Panc1 (cell line): ENCODE measurements at regions not wholly inside any gene's neighbourhood (a gene's known extent, or its start where the extent isn't known, plus 50 kb on each side); places are given as distances from the start of the nearest gene placed in this dataset.

Source experiments
- ATAC-seq: fragments of 200-7000 bp; cut with Tn5 transposase; 2 replicates; pipeline ENCODE4 v1.9.1; 2020; ENCODE audit warnings: mild to moderate bottlenecking, moderate library complexity
- BruUV-seq: library from RNA; stranded (reverse); fragments of 400-500 nt; replicated peaks from 2 replicates; lab custom pipeline; 2021; lab: Mats Ljungman, UMichigan
- CTCF ChIA-PET: fragments of 300-600 bp; sonication (Branson Sonifier 250); formaldehyde crosslinking; loops from one replicate; lab custom pipeline; 2022; ENCODE audit warnings: antibody characterized with exemption; lab: Charles Lee
- POLR2A ChIA-PET: fragments of 300-600 bp; sonication (Branson Sonifier 250); formaldehyde crosslinking; loops from one replicate; lab custom pipeline; 2022; ENCODE audit warnings: antibody characterized with exemption; lab: Charles Lee
- DNase-seq: peaks from one replicate; pipeline ENCODE4 v3.0.0-alpha.2; 2010; ENCODE audit warnings: low read depth, low spot score
- H3K27ac ChIP-seq: 2 replicates; pipeline ENCODE4 v1.5.1; 2011; ENCODE audit warnings: mild to moderate bottlenecking, low read length, inconsistent platforms
- H3K27me3 ChIP-seq: fragments of 200-500 bp; sonication (Bioruptor generic); 2 replicates; pipeline ENCODE4 v1.6.0; 2014; ENCODE audit warnings: low read length, inconsistent platforms; ENCODE audit not compliant: control insufficient read depth, insufficient read depth
- H3K36me3 ChIP-seq: fragments of 200-500 bp; sonication (Bioruptor generic); 2 replicates; pipeline ENCODE4 v1.5.1; 2014; ENCODE audit warnings: inconsistent platforms, mild to moderate bottlenecking, low read length, moderate library complexity; ENCODE audit not compliant: control insufficient read depth, insufficient read depth
- H3K4me1 ChIP-seq: 2 replicates; pipeline ENCODE4 v1.5.1; 2011; ENCODE audit warnings: inconsistent platforms, mild to moderate bottlenecking, low read length, moderate library complexity; ENCODE audit not compliant: control insufficient read depth, insufficient read depth
- H3K4me3 ChIP-seq, 2 experiments: 2 replicates each; pipeline ENCODE4 v1.5.1; 2011 to 2012; ENCODE audit warnings: low read depth in 2 of 2, low read length in 2 of 2, mild to moderate bottlenecking in 2 of 2, inconsistent platforms in 1 of 2, moderate library complexity in 1 of 2
- H3K9me3 ChIP-seq: fragments of 200-500 bp; sonication (Bioruptor generic); 2 replicates; pipeline ENCODE4 v1.5.1; 2014; ENCODE audit warnings: low read depth, mild to moderate bottlenecking, inconsistent platforms, low read length, moderate library complexity; ENCODE audit not compliant: control insufficient read depth, insufficient read depth
- CTCF ChIP-seq: fragments of 450-650 bp; IDR thresholded peaks from 2 replicates; pipeline ENCODE4 v1.5.1; 2017; ENCODE audit warnings: mild to moderate bottlenecking
- POLR2AphosphoS5 ChIP-seq: IDR thresholded peaks from 2 replicates; pipeline ENCODE4 v1.6.1; 2012; ENCODE audit warnings: mild to moderate bottlenecking, low read depth, low read length, moderate library complexity
- REST ChIP-seq, 2 experiments: IDR thresholded peaks; 2 replicates each; pipeline ENCODE4 v1.6.1; 2011 to 2012; ENCODE audit warnings: low read depth in 2 of 2, control low read depth in 1 of 2, low read length in 1 of 2, mild to moderate bottlenecking in 1 of 2, moderate library complexity in 1 of 2; ENCODE audit not compliant: insufficient read depth in 1 of 2
- SIN3A ChIP-seq: IDR thresholded peaks from 2 replicates; pipeline ENCODE4 v1.6.1; 2012; ENCODE audit warnings: low read depth, mild to moderate bottlenecking, low read length, moderate library complexity, borderline replicate concordance; ENCODE audit not compliant: insufficient read depth
- TCF7L2 ChIP-seq: IDR thresholded peaks from 2 replicates; pipeline ENCODE4 v1.6.1; 2011; ENCODE audit warnings: mild to moderate bottlenecking, low read depth, low read length, inconsistent platforms
- in situ Hi-C: cut with HindIII; loops from 2 replicates; pipeline ENCODE4 v1.10.0; 2016; ENCODE audit warnings: low sequenced_read_pairs, low pct_unique_long_range_greater_than_20kb
- intact Hi-C: fragments of 100-400 bp; cut with micrococcal nuclease; formaldehyde crosslinking; loops from one replicate; pipeline ENCODE4 v1.10.0; 2022; ENCODE audit not compliant: unreplicated experiment

GRCh38 chr13:26932465-26932864, 171.9 kb upstream of the GPR12 start:
- no peaks in the 10 kb centered on the region for H3K9me3 ChIP-seq
- ChIA-PET CTCF (no interaction called here), POLR2A (no interaction called here)
- DNase-seq = no peak
- no TSS peak for BruUV-seq
- ATAC-seq = no peak
- H3K27me3 ChIP-seq = no peaks in the 10 kb centered on the region
- in situ Hi-C loops (no loop called here), intact Hi-C loops (no loop called here)
- no peaks in the 10 kb centered on the region for H3K36me3 ChIP-seq
- TF ChIP-seq TCF7L2 (no peak), CTCF (no peak), POLR2AphosphoS5 (no peak), REST (IDR thresholded peaks at IDR 0.05; ENCODE audit: insufficient read depth in 1 of 2, low read depth in 2 of 2, low read length in 1 of 2) (no peak), SIN3A (no peak)
- no peak overlapping the region for H3K4me3 ChIP-seq
- no peak overlapping the region for H3K27ac ChIP-seq
- H3K4me1 ChIP-seq = no peaks in the 10 kb centered on the region

- Histone ChIP-seq H3K9me3 (no peaks in the 10 kb centered on the region), H3K4me1 (no peaks in the 10 kb centered on the region), H3K4me3 (peak overlapping the region in 1 of 2 experiments; percentile 34; a peak in 2 of 4 replicates), H3K36me3 (no peaks in the 10 kb centered on the region), H3K27me3 (no peaks in the 10 kb centered on the region), H3K27ac (no peak overlapping the region)
- TF ChIP-seq POLR2AphosphoS5 (no peak), CTCF (peak; percentile 91)
- intact Hi-C loops = loop anchor here (2.0 kb wide), 1 partner anchor 223 kb away; no protein-coding TSS in a partner anchor
- ATAC-seq = peak; percentile 91
- CTCF ChIA-PET = interaction anchor here (0.5 to 1.0 kb wide), 6 partner anchors 34 to 749 kb away, joined by 3 to 7 read pairs (median 4); no protein-coding TSS in a partner anchor
- POLR2A ChIA-PET = no interaction called here
- DNase-seq = peak; percentile 28
- BruUV-seq = no TSS peak
- in situ Hi-C loops = no loop called here
These were observed 169.6 kb upstream of the GPR12 start for GRCh38 chr13:26929971-26930730.
